Fibroblast of lung (primary cell): ENCODE measurements at regions not wholly inside any gene's neighbourhood (a gene's known extent, or its start where the extent isn't known, plus 50 kb on each side); places are given as distances from the start of the nearest gene placed in this dataset.

Experiments used
- CTCF ChIP-seq, 2 donors: IDR thresholded peaks in 1 of 2; conservative IDR thresholded peaks in 1 of 2; 1 replicate in 1 of 2; 2 replicates in 1 of 2; pipeline ENCODE4 v1.5.1; 2011 to 2012; ENCODE audit warnings: low read length in 2 of 2, control low read depth in 1 of 2, inconsistent platforms in 1 of 2, low read depth in 1 of 2, mild to moderate bottlenecking in 1 of 2
- EZH2 ChIP-seq: IDR thresholded peaks from 2 replicates; pipeline ENCODE4 v1.5.1; 2012; ENCODE audit warnings: low read length, control low read depth, mild to moderate bottlenecking; ENCODE audit errors: missing control alignments

GRCh38 chr2:154507186-154507585, 191.3 kb upstream of the KCNJ3 start:
- TF ChIP-seq CTCF (conservative IDR thresholded peaks at IDR 0.05 in 1 of 2, IDR thresholded peaks at IDR 0.05 in 1 of 2; ENCODE audit: low read depth in 1 of 2, low read length in 2 of 2) = no peak
- TF ChIP-seq EZH2 = no peak
